ENCODE measurements at regions not wholly inside any gene's neighbourhood (a gene's known extent, or its start where the extent isn't known, plus 50 kb on each side); places are given as distances from the start of the nearest gene placed in this dataset.
"Not testable (repeated sequence)": the region's sequence is repeated elsewhere in the genome, so short reads cannot be mapped to it uniquely, and the experiment has no call there.

DNA sequence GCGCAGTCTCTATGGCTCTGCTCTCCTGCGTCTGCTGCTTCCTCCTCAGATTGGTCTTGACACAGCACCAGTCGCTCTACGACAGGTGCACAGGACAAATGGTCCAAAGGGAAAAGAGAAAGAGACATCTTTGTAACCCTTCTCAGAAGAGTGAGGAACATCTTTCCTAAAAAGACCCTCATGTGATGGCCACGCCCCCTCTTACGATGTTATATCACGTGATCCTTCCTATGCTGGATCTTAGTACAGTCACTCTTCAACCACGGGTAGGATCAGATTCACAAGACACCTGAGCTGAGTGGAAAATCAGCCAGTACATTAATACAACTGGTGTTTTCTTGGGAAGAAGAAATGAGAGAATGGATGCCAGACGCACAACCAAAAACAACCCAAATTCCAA lies 262.2 kb upstream of the CELF2 start:
- DNase-seq = no peak

DNA sequence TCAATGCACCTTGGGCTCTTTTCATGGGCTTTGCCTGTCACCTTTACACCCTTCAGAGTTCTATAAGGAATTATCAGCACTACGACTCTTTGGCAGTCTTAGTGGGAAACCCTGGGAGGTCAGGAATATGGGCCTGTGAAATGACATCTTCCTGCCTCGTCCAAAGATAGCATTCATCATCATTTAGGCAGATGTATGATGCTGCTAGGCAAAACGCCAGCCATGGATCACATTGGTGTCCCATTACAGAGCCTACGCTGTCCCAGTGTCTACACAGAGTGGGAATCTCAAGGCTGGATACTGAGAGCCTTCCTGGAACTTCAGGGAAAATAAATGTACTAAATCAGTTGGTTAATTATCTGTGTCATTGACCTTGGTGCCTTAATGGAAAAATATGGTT lies 259.4 kb upstream of the CELF2 start:
- no peak for DNase-seq

DNA sequence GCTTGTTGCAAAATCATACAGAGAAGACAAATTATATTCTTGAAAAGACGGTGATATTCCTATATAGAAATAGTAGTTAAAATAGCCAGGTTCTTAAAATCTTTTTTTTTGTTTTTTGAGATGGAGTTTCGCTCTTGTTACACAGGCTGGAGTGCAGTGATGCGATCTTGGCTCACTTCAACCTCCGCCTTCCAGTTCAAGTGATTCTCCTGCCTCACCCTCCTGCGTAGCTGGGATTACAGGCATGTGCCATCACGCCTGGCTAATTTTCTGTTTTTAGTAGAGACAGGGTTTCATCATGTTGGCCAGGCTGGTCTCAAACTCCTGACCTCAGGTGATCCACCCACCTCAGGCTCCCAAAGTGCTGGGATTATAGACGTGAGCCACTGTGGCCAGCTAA lies 257.9 kb upstream of the CELF2 start:
- not testable (repeated sequence) for DNase-seq

DNA sequence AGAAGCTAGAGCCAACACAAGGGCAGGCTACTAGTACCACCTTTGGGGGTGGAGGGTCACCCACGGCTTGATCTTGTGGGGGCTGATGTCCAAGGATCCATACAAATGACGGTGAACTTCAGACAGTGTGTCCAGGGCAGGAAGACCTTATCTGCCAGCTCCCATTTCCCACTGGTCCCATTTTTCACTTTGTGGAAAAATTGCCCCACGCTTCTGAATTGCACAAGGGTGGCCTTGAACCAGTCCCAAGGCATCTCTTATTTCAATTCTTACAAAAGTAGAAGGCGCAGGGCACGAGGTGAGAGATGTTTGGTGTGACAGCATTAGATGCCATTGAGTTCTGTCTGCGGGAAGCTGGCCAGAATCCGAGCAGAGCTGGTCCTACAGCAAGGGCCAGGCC lies 252.7 kb upstream of the CELF2 start:
- DNase-seq = no peak

DNA sequence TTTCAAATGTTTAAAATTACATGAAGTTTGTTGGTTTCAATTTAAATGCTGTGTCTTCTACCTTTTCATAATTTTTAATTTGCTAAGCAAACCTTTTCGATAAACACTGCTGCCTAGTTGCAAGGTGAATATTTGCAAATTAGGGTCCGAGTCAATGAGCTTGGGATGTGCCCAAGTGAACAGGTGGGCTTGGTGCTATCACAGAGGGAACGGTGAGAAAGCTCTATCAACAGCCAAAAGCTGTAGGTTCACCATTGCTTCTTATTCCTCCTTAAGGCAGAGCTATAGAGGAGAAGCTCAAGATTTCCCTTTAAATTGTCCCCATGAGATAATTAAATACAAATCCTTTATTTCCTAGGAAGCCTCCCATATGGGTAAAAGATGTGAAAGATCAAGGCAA lies 245.3 kb upstream of the CELF2 start:
- no peak for DNase-seq

DNA sequence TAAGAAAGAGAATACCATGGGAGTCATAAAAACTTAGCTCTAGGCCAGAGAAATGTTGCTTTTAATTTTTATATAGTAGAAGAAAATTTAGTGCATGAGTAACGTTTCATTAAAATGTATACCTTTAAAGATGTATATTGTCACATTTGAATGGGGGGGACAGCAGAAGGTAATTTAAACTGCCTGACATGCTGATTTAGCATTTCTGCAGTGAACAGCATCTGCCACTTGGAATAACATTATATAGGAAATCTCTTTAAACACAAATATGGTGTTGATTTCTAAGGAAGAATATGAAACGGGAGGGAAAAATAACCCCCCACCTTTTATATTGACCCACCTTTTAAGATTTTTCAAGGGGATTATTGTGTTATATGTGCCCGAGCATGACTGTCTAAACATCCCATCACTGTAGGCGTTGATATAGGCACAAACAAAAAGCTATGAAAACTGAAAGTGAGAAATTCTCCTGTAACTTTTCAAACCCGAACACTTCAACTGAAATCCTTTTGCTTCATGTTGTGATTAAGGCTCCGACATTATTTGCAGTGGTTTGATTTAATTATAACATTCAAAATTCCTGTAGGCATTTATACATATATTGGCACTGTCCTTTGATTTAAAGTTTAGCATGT lies 244.7 kb upstream of the CELF2 start:
- no peak for DNase-seq

DNA sequence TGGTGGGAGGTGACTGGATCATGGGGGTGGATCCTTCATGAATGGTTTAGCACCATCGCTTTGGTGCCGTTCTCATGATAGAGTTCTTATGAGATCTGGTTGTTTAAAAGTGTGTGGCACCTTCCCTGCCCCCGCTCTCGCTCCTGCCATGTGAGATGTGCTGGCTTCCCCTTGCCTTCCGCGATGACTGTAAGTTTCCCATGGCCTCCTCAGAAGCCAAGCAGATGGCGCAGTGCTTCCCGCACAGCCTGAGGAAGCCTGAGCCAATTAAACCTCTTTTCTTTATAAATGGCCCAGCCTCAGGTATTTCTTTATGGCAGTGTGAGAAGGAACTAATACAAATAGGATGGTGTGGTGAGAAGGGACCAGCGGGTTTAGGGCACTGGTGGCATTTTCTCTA lies 243.3 kb upstream of the CELF2 start:
- no peak for DNase-seq

DNA sequence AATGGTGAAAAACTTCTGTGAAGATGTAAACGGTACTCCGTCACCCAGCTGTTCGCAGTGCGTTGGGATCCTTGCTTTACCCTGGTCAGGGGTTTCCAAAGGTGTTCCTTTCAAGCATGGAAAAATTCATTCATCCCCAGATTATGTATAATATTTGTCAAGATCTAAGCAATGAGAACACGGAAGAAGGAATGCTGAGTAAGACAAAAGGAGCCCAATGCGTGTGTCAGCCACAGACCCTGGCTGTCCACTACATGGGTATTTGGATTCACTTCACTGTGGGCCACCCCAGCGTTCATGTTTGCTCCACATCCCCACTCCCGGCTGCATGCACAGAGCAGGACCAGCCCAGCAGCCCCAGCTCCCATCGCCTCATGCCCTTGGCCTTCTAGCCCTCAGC lies 241.3 kb upstream of the CELF2 start:
- no peak for DNase-seq

DNA sequence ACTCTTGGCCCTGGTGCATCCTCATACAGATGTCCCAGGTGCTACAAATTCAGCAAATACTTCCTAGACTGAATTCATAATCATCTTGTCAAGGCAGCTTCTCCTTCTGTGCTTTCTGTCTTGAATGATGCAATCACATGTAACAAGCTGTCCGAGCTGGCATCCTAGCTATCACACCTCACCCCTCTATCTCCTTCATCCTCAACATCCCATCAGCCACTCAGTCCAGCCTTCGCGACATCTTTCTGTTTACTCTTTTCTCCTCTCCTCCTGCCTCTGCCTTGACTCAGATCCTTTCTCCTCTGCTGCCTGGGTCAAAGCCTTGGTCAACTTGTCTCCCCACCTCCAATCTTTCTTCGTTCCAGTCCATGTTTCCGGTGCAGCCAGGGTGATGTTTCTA lies 240.4 kb upstream of the CELF2 start:
- no peak for DNase-seq

DNA sequence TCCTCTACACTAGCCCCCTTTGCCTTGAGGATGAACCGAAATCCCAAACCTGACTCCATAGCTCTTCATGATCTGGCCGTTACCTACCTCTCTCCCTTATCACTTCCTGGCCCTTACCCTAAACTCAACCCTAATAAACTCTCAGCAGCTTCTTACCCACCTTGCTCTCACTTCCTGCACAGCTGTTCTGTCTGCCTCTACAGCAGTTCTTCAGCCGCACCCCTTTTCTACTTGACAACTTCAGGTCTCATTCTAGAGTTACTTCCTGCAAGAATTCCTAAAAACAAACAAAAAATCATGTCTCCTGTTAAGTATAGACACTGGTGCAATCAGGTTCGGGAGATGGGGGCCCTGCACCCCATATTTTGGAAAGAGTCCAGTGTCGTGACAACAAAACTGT lies 239.9 kb upstream of the CELF2 start:
- DNase-seq = no peak

DNA sequence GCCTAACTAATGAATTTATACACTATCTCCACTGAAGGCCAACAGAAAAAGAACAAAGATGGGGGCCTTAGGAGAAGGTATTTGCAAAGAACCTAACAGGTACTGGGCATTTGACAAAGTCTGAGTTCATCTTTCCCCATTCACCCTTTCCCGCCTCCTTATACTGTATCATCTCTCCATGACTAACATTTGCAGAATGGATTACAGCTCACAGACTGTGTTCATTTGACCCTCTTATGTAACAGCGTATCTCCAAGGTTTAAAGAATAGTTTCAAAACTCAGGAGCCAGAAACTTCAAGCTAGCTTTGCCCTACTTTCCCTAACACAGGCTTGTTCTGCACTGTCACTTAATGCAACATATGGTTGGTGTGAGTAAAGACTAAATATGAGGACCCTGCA lies 238.7 kb upstream of the CELF2 start:
- no peak for DNase-seq

DNA sequence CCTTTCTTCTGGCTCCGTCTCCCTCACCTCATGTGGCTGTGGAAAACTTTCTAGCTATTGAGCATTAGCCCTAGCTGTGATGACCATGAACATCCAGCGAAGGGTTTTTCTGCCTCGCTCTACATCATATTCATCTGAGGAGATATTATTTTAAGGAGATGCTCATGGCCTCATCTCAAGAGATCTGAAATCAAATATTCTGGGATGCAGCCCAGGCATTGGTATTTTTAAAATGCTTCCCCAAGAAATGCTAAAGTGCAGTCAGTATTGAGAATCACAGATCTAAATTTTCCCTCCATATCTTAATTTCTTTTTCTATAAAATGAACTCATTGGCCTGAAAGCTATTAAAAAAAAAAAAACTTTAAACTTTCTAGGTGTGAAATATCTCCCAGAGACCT lies 238.2 kb upstream of the CELF2 start:
- DNase-seq = no peak

DNA sequence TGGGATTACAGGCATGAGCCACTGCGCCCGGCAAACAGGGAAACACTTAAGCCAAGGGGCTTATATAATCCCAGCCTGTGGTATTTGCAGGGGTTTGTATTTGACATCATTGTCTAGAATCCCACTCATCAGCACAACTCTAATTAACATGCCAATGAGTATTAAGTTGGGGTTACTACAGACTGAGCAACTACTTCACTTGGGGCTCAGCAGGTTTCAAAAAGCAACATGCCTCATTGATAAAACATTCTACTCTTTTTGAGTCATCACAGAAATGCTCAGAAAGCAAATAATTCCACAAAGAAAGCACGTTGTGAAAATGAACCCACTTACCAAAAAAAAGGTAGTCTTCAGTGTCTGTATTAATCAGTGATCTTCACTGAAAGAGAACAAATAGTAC lies 236.9 kb upstream of the CELF2 start:
- no peak for DNase-seq

DNA sequence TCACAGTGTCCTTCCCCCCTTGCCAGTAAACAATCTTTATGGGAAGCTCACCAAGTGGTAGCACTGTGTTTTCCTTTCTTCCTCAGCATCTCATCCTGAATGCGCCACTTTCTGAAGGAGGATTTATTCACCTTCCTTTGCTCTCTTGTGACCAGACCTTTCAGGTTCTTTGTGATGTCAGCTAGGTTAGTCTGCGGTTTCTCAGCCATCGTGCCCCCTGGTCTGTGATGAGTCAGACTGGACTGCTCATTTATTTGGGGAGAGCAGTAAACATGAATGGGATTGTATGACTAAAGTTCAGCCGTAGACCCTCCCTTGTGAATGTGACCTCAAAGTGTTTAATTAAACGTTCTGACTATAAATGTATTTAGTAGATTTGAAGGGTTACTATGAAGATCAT lies 235.1 kb upstream of the CELF2 start:
- DNase-seq = no peak

DNA sequence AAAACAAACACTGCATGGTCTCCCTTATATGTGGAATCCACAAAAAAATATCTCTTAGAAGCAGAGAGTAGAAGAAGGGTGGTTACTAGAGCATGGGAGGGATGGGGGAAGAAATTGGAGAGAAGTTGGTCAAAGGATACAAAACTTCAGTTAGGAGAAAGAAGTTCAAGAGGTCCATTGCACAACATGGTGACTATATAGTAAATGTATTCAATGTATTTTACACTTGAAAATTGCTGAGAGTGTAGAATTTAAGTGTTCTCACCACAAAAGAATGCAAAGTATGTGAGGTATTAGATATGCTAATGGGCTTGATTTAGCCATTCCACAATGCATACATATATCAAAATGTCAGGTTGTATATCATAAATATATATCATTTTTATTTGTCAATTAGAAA lies 232.0 kb upstream of the CELF2 start:
- no peak for DNase-seq

DNA sequence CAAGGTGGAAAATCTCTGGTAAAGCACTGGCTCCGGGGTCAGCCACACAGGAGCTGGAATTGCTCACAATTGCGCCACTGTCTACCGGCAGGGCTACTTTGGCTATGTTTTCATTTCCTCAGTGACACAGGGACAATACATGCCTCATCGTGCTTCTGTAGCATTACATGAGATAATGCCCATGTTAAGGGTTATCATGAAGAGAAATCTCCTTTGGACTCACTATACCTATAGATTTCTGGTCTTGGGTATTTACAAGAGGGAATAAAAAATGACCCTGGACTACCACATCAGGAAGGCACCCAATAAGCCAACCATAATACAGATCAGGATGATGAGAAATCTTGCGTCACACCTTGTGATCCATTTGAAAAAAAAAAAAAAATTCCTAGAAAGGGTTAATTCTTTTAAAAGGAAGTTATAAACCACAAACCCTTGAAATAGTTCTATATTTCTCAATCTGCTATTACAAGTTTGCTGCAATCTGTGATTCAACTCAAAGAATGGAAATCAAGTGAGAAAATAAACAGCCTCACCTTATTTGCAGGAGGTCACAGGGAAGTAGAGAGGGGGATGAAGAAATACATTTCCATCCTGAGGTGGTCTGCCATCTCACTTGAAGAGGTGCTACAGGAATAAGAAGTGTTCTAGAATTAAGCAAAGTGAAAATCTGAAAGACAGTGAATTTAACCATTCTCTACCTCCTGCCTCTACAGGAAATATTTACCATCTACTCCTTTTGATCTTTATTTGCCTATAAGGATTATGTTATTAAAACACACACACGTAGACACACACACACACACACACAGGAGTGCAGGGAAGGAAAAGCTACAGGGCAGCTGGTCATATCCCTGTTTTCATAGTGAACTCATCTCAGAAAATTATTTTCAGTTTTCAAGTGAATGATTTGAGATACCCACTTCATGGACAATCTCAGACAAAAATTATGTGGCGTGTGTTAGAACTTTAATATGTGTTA lies 231.3 kb upstream of the CELF2 start:
- DNase-seq = no peak

DNA sequence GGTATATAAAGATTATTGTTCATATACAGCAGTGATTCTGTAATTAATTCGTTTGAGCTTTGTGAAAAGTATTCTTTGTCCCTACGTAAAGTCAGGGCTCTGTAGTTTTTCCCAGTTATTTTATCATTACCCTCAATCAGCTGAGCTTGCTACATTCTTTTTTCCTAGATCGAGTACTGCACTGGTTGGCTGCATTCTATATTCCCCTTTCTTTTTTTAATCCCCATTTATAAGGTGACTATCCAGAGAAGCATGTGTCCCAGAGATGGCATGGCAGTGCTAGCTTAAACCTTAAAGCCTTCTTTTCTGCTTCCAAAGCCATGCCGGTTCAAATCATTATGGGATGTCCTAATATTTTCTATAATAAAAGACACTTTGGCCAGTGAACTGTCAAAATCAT lies 230.1 kb upstream of the CELF2 start:
- DNase-seq = no peak

DNA sequence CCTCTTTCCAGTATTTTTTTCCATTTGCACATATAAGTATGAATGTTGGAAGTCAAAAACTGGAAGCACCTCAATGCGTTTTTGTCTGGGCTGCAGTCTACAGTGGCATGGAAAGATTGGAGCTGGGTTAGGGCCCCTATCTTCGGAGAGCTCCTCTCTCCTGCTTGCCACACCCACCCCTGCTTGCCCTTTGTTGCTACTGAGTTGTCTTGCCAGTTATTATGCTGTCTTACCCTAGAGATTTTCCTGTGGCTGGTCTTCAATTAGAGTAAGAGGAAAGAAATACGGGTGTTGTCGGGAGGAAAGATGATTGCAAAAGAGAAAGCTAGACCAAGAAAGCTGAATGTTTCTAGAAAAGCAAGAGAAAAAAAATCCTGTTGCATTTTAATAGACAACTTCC lies 228.9 kb upstream of the CELF2 start:
- no peak for DNase-seq

DNA sequence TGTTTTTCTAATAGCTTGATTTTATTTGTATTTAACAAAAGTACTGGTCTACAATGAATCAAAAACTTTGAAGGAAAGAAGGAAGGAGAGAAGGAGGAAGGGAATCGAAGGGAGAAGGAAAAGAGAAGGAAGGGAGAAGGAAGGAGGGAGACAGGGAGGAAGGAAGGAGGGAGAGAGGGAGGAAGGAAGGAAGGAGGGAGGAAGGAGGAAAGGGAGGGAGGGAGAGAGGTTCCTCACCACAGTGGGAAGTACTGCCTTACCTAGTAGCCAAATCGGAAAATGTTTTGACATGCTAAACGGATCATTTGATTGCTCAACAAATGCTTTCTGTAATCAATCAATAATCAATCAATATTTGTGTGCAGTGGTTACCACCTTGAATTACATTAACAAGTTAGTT lies 225.8 kb upstream of the CELF2 start:
- DNase-seq = no peak

DNA sequence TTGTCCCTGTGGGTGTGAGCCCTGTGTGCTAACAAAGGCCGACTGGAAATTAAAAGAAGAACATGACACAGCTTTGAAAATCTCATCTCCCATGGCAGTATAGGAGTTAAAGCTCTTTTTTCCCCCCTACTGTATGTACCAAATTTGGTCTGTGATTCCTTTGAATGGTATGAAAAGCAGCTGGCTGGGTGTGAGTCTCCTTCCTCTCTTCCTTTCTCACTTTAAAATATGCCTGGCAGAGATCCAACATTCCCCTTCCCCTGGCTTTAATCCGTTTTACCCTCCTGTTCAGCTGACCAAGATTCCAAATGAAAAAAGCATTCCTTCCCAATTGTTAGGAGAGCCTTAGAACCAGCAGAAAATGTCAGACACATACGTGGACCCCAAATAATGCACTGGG lies 225.0 kb upstream of the CELF2 start:
- no peak for DNase-seq

DNA sequence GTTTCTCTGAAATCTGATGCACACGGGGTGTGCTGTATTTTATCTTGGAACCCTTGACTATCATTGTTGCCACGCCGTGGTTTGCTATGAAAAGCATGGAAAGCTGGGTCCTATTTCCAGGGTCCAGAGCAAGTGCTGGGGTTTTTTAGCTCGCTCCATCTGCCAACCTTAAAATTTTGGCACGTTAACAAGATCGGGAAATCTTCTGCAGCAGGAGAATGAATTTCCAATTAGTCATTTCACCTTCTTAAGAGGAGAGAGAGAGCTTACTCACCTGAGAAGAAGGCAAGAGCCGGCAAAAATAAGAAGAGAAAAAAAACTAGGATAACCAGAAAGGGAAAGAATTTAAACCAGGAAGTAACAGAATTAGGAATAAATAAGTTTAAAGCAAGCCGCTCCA lies 223.6 kb upstream of the CELF2 start:
- no peak for DNase-seq

DNA sequence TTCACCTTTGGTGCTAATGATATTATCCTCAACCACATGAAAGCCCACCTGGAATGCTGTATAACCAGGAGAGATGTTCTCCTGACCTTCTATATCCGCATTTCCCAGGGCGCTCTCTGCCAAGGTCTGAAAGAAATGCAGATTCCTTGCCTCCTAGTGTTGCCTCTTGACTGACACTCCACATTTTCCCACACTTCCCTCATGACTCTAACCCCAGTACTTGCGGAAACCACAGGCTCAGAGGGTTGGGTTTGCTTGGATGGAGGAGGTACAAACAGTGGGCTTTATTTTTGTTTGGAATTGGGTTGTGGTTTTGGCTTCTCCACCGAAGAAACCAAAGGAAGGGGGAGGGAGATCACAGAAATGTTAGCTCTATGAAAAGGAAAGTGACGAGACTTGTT lies 222.9 kb upstream of the CELF2 start:
- DNase-seq = no peak

DNA sequence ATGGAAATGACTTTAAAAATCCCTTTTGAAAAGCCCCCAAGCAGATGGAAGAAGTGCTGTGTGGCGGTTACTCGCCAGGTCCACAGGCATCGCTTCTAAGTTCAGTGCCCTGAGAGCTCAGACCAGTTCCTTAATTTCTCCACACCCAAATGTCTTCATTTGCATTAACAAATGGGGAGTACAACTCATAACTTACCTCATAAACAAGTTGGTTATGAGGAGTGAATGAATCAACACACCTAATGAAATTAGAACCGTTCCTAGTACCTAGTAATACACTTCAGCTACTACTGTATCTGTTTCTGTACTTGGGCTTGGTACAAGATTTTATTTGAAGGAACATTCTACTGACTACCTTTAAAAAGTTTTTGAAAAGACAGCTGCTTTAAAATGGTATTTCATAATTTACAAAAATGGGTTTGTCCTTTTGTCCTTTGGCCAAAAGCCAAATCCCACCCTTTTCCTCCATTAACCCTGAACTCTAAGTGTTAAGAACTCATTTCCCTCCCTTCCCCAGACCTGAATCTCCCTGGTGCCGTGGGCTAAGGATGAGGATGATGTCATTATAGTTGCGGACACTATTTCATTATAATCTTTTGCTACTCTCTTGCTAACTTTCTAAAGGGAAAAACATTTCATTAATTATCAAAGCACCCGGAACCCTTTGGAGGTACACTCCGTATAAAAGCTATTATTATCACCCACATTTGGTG lies 221.5 kb upstream of the CELF2 start:
- no peak for DNase-seq
